GM08714 (cell line): ENCODE measurements at regions not wholly inside any gene's neighbourhood (a gene's known extent, or its start where the extent isn't known, plus 50 kb on each side); places are given as distances from the start of the nearest gene placed in this dataset.

Source experiments
- H3K4me3 ChIP-seq: fragments of 200-500 bp; sonication (Bioruptor generic); 2 replicates; pipeline ENCODE4 v1.5.1; 2014; ENCODE audit warnings: mild to moderate bottlenecking, low read length, inconsistent platforms
- ZNF274 ChIP-seq: IDR thresholded peaks from 2 replicates; pipeline ENCODE4 v1.6.1; 2012; ENCODE audit warnings: mild to moderate bottlenecking, low read depth, low read length

DNA sequence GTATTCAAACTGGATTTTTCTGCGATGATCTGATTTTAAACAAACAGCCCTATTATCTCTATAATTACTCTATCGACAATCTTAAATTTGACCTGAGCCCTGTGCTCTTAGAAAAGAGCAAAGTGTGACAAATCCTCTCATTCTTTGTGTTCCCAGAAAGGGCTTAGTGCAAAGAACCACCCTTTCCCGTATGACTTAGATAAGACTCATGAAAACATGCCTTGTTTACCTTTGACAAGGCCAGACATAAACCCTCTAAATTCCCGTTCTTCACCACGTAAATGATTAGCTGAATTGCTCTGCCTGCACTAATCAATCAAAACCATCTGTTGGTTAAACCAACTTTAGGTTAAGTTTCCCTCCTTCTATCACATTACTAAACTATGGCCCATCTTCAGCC, 285.7 kb upstream of the SEL1L start:
- H3K4me3 ChIP-seq: no peak overlapping the region
- TF ChIP-seq ZNF274: no peak

- no peak for TF ChIP-seq ZNF274
- no peak overlapping the region for H3K4me3 ChIP-seq
Measured at GRCh38 chr14:81819910-81820309, 286.3 kb upstream of the SEL1L start.

DNA sequence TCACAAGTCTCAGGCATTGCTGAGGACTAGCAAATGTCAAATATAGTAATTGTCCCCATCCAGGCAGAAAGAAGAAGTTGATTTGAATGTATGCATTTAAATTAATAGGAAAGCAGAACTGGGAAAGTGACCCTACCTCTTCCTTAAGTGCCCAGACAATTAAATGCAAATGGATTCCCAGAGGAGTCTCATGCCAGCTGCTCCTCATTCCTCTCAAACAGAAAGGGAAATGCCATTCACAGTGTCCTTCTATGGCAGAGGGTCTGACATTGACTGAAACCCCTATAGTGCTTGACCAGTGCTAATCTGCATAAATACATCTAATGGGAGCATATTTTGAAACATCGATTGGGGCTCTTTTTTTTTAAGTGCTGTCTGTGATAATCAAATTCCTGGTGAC, 292.4 kb upstream of the SEL1L start:
- TF ChIP-seq ZNF274: no peak
- no peak overlapping the region for H3K4me3 ChIP-seq

DNA sequence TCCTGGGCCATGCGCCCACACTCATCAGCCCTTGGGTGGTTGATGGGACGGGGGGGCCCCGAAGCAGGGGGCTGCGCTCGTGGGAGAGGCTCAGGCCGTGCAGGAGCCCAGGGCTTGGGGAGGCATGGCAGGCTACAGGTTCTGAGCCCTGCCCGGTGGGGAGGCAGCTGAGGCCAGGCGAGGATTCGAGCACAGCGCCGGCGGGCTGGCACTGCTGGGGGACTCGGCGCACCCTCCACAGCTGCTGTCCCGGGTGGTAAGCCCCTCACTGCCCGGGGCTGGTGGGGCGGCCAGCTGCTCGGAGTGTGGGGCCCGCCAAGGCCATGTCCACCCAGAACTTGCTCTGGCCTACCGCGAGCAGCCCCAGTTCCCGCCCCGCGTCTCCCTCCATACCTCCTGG, 295.8 kb upstream of the SEL1L start:
- no peak overlapping the region for H3K4me3 ChIP-seq
- no peak for TF ChIP-seq ZNF274

DNA sequence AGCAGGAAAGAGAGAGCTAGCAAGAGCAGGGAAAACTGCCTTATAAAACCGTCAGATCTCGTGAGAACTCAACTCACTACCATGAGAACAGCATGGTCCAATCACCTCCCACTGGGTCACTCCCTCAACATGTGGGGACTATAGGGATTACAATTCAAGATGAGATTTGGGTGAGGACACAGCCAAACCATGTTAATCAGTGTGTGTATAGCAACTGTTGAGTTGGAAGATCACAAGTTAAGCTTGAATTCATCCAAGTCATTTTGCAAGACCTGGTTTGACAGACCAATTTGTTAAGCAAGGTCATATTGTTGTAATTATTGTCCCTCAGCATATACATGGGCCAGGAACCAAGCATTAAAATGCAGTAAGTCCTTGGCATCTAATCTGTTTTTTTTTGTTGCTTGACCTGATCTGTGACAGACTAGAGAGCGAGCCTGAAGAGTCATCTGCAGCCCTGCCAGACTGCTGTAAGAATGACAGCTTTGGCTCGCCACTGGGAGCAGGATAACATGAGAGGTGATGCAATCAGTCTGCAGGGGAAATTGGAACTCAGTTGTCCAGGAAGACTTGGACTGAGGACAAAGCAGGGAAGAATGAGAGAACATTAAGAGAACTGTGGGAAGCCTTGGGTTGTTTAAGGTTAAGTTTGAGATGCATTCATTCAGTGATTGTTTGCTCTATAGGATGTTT, 297.6 kb upstream of the SEL1L start:
- no peak overlapping the region for H3K4me3 ChIP-seq
- TF ChIP-seq ZNF274: no peak

- H3K4me3 ChIP-seq: no peak overlapping the region
- no peak for TF ChIP-seq ZNF274
Measured at GRCh38 chr14:81834308-81834707, 300.7 kb upstream of the SEL1L start.

DNA sequence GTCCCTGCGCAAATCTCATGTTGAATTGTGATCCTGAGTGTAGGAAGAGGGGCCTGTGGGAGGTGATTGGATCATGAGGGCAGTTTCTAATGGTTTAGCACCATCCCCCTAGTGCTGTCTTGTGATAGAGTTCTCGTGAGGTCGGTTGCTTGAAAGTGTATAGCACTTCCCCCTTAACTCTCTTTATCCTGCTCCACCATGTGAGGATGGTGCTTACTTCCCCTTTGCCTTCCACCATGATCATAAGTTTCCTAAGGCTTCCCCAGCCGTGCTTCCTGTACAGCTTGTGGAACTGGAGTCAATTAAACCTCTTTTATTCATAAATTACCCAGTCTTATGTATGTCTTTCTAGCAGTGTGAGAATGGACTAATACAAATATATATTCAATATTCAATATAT, 303.7 kb upstream of the SEL1L start:
- H3K4me3 ChIP-seq: no peak overlapping the region
- no peak for TF ChIP-seq ZNF274

DNA sequence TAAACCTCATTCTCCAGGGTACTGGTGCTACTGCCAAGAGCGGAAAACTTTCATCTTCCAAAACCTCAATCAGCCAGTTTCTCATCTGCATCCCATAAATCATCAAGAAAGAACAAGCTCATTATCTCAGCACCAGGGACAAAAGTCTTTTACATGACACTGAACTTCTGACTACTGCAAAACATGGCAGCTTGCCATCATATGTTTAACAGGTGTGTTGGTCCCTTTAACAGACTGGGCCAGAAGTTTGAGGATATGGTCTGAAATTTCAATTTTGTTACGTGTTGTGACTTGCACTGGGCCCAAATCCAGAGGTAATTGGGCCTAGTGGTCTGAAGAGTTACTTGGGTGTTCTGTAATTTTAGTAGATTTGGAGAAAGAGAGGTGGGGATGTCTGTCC, 305.4 kb upstream of the SEL1L start:
- H3K4me3 ChIP-seq: no peak overlapping the region
- TF ChIP-seq ZNF274: no peak

DNA sequence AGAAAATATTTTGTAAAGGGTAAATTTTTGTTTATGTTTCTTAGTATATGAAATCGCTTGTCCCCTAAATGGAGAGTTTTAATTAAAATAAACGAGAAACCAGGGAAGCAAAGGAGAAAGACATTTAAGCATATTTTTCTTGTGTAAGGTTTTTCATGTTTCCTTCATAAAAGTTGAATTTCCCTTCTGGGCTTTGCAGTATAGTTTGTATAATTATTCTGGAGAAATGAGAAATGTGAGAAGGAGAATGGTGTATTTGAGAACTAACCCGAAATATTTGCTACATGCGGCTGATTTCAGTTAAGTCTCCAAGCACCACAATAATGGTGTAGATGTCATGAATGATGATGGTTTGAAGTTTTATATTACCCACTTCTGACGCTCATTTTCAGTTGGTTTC, 307.7 kb upstream of the SEL1L start:
- TF ChIP-seq ZNF274: no peak
- no peak overlapping the region for H3K4me3 ChIP-seq

DNA sequence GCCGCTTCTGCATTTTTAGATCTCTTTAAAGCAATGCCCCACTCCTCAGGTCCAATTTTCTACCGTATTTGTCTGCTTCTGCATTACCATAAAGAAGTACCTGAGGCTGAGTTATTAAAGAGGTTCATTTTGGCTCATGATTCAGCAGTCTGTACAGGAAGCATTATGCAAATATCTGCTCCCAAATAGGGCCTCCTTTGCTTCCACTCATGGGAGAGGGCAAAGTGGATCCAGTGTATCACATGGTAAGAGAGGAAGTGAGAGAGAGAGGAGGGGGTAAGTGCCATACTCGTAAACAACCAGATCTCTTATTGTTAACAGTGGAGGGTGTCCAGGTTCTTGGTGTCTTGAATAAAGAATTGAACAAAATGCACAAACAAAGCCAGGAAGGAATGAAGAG, 316.1 kb upstream of the SEL1L start:
- TF ChIP-seq ZNF274: no peak
- H3K4me3 ChIP-seq: no peak overlapping the region

- no peak overlapping the region for H3K4me3 ChIP-seq
- no peak for TF ChIP-seq ZNF274
Measured at GRCh38 chr14:81855007-81855406, 321.4 kb upstream of the SEL1L start.

GRCh38 chr14:81859046-81859445, 325.4 kb upstream of the SEL1L start:
- no peak for TF ChIP-seq ZNF274
- H3K4me3 ChIP-seq: no peak overlapping the region

DNA sequence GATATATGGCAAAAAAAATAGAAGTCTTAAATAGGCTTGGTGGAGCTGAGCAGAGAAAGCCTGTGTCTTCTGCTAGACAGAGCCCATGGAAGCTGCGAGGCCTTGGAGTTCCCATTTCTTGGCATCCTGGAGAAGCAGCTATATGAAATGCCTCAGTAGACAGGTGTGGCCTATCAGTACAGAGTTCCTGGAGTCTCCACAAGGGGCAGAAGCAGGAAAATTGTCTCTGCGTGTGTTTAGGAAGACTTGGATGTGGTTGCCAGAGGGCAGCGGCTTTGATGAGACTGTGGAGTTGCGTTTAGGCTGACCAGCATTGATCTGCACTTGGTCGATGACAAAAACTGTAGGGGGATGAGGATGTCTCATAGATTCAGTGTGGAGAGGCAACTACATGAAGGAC, 334.5 kb upstream of the SEL1L start:
- no peak for TF ChIP-seq ZNF274
- no peak overlapping the region for H3K4me3 ChIP-seq

DNA sequence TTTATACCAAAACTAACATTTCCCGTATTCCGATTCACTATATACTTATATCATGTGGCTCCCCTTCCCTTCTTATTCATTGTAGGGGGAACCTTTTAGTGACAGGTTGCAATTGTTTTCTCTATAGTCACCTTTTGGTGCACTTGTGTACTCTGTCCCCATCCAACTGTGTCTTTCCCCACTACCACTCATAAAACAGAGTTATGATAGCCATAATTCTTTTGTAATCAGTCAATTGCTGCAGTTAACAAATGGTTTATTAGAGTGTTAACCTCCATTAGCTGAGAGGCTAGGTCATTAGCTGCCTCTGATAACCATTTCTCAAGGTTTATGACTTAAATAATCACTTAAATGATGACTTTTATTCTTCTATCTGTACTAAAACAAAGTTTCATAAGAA, 338.1 kb upstream of the SEL1L start:
- no peak for TF ChIP-seq ZNF274
- H3K4me3 ChIP-seq: no peak overlapping the region

GRCh38 chr14:81884382-81884781, 350.7 kb upstream of the SEL1L start:
- H3K4me3 ChIP-seq: no peak overlapping the region
- TF ChIP-seq ZNF274: no peak

DNA sequence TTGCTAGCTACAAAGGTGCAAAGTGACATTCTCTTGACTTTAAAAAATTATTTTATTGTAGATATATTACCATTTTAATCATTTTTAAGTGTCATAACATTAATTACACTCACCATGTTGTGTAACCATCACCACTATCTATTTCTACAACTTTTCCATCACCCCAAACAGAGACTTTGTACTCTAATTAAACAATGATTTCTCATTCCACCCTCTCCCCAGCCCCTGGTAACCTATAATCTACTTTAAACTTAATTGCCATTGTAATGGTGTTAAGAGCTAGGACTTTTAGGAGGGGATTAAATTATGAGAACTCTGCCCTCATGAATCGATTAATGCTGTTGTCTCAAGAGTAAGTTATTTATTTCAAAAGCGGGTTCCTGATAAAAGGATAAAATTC, 352.9 kb upstream of the SEL1L start:
- no peak overlapping the region for H3K4me3 ChIP-seq
- TF ChIP-seq ZNF274: no peak
